Epithelial cell of proximal tubule (primary cell): ENCODE measurements at regions not wholly inside any gene's neighbourhood (a gene's known extent, or its start where the extent isn't known, plus 50 kb on each side); places are given as distances from the start of the nearest gene placed in this dataset.

ENCODE experiments used
- DNase-seq: peaks from one replicate; pipeline ENCODE4 v3.0.0-alpha.2; 2011; ENCODE audit warnings: low read depth
- H3K4me3 ChIP-seq: 2 replicates; pipeline ENCODE4 v1.5.1; 2011; ENCODE audit warnings: low read depth, mild to moderate bottlenecking, low read length
- TF ChIP-seq, protein P1 (sequence below): conservative IDR thresholded peaks from 2 replicates; pipeline ENCODE4 v1.5.1; 2012; ENCODE audit warnings: low read depth, mild to moderate bottlenecking, low read length

DNA sequence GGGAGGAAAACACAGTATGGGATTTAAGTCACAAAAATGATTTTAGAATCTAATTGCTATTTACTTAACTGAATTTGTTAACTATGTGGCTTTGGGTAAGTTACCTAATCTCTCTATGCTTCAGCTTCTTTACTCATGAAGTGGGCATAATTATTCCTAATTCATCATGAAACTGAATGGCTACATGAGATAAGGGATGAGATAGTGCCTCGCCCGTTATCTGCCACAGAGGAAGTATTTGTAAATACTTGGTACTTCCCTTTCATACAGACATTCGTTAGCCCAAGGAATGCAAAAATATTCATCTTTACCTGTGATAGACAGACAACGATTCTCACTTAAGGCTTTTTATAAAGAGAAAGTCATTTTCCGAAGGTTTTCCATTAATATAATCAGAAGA lies 221.2 kb upstream of the BLID start:
- H3K4me3 ChIP-seq, result no peak overlapping the region
- TF ChIP-seq, protein P1, sequence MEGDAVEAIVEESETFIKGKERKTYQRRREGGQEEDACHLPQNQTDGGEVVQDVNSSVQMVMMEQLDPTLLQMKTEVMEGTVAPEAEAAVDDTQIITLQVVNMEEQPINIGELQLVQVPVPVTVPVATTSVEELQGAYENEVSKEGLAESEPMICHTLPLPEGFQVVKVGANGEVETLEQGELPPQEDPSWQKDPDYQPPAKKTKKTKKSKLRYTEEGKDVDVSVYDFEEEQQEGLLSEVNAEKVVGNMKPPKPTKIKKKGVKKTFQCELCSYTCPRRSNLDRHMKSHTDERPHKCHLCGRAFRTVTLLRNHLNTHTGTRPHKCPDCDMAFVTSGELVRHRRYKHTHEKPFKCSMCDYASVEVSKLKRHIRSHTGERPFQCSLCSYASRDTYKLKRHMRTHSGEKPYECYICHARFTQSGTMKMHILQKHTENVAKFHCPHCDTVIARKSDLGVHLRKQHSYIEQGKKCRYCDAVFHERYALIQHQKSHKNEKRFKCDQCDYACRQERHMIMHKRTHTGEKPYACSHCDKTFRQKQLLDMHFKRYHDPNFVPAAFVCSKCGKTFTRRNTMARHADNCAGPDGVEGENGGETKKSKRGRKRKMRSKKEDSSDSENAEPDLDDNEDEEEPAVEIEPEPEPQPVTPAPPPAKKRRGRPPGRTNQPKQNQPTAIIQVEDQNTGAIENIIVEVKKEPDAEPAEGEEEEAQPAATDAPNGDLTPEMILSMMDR, result no peak
- DNase-seq, result no peak

- TF ChIP-seq, protein P1, result no peak
Observed at GRCh38 chr11:122336706-122337105, 220.7 kb upstream of the BLID start.

DNA sequence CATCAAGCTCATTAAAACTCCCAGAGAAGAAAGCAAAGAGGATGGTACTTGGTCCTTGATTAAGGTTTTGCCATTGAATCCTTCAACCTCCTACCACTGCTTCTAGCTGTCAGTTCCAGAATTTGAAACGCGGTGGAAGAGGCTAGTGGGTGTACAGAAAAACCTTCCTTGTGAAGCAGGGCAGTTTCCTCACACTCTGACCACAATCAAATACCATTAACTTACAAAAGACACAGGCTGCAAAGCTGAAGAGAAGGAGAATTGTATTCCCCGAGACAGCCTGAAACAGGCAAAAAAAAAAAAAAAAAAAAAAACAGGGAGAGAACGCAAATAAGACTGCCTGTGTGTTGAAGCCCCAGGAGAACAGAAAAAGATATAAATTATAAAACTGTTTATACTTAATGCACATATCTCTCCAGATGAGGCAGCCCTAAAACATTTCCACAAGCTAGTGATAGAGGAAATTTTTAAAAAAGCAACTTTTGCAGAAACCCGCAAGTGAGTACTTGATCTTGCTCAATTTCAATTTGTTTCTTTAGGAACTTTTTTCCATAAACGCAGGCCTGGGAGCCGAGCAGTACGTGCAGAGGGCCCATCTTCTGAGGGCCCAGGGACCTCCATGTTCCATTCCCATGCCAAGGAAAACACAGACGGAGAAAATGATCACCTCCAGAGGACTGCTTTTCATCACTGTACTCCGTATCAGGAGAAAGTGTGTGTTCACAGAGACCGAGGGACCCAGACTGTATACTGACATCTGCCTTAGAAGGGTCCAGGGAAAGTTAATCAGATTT lies 218.7 kb upstream of the BLID start:
- TF ChIP-seq, protein P1, result no peak
- DNase-seq, result no peak
- H3K4me3 ChIP-seq, result no peak overlapping the region

More at GRCh38 chr11:122336706-122337105, 220.7 kb upstream of the BLID start:
- H3K4me3 ChIP-seq, result no peak overlapping the region
- no peak for DNase-seq

- no peak for DNase-seq
- H3K4me3 ChIP-seq, result no peak overlapping the region
- TF ChIP-seq, protein P1, result no peak
Observed at GRCh38 chr11:122333467-122333866, 217.5 kb upstream of the BLID start.

- no peak overlapping the region for H3K4me3 ChIP-seq
Observed at GRCh38 chr11:122331079-122331478, 215.1 kb upstream of the BLID start.

GRCh38 chr11:122330279-122330965 lies 214.4 kb upstream of the BLID start:
- H3K4me3 ChIP-seq, result no peak overlapping the region
- TF ChIP-seq, protein P1, result no peak
- DNase-seq, result no peak

More at GRCh38 chr11:122331079-122331478, 215.1 kb upstream of the BLID start:
- TF ChIP-seq, protein P1, result no peak
- DNase-seq, result no peak
